ENCODE measurements at regions not wholly inside any gene's neighbourhood (a gene's known extent, or its start where the extent isn't known, plus 50 kb on each side); places are given as distances from the start of the nearest gene placed in this dataset.

DNA sequence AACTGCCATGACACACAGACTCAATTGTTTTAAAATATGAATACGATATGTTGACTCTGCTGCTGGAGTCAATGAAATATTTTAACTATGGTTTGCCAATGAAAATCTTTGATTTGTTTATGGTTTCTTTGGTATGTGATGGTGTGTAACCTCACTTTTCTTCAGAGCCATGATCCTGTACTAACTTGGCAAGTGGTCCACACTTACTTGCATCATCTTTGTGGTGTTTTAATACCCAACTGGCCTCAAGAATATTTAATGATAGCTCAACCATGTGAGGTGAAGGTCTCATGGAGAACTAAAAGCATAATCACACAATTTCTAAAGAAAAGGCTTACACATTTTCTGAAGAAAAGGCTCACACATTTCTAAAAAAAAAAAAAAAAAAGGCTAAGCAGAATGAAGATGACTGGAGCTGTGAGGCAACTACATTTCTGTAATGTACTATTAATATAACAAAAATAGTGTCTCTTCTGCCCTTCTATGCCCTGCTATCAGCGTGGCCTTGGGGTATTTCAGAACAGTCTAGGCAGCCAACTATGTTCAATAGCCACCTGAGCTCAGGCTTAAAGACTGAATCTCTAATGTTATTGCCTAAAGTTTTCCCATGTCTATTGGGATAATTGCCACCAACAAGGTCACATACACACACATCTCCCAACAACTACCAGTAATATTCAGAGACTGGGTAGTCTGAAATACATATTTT, 395.0 kb downstream of the MLLT3 start:
- peaks cover 0 to 1% of the 10 kb centered on the region in 2 donors for H3K27me3 Mint-ChIP-seq
- H3K9me3 Mint-ChIP-seq = peaks cover 2 to 7% of the 10 kb centered on the region in 2 donors
- no peak overlapping the region for H3K27ac Mint-ChIP-seq
- H3K4me3 Mint-ChIP-seq = no peak overlapping the region
- DNase-seq (no peak), ATAC-seq (replicated peaks) (no peak)
- peaks cover 0 to 2% of the 10 kb centered on the region in 2 donors for H3K4me1 Mint-ChIP-seq
- H3K36me3 Mint-ChIP-seq = no peaks in the 10 kb centered on the region

- Mint-ChIP-seq H3K36me3 (no peaks in the 10 kb centered on the region), H3K27ac (no peak overlapping the region), H3K4me3 (no peak overlapping the region), H3K9me3 (peaks cover 2 to 5% of the 10 kb centered on the region in 2 donors), H3K27me3 (peaks cover 0 to 4% of the 10 kb centered on the region in 2 donors), H3K4me1 (peaks cover 0 to 2% of the 10 kb centered on the region in 2 donors)
- no peak for ATAC-seq (replicated peaks)
- no peak for DNase-seq
These were observed 396.0 kb downstream of the MLLT3 start for GRCh38 chr9:20226345-20226744.

- Mint-ChIP-seq H3K4me1 (peaks cover 0 to 2% of the 10 kb centered on the region in 2 donors), H3K4me3 (no peak overlapping the region), H3K27me3 (peaks cover 0 to 4% of the 10 kb centered on the region in 2 donors), H3K36me3 (no peaks in the 10 kb centered on the region), H3K27ac (no peak overlapping the region), H3K9me3 (no peaks in the 10 kb centered on the region)
- DNase-seq = no peak
- ATAC-seq (replicated peaks) = no peak
These were observed 396.5 kb downstream of the MLLT3 start for GRCh38 chr9:20225826-20226225.

- H3K27ac Mint-ChIP-seq = no peak overlapping the region
These were observed 397.5 kb downstream of the MLLT3 start for GRCh38 chr9:20224756-20225155.

GRCh38 chr9:20220286-20220685, 402.0 kb downstream of the MLLT3 start:
- Mint-ChIP-seq H3K36me3 (no peaks in the 10 kb centered on the region), H3K27me3 (peaks cover 0 to 4% of the 10 kb centered on the region in 2 donors), H3K4me3 (no peak overlapping the region), H3K9me3 (no peaks in the 10 kb centered on the region), H3K4me1 (no peaks in the 10 kb centered on the region), H3K27ac (no peak overlapping the region)
- no peak for DNase-seq
- no peak for ATAC-seq (replicated peaks)

More at GRCh38 chr9:20224756-20225155, 397.5 kb downstream of the MLLT3 start:
- no peak for DNase-seq
- Mint-ChIP-seq H3K36me3 (no peaks in the 10 kb centered on the region), H3K9me3 (no peaks in the 10 kb centered on the region), H3K4me3 (no peak overlapping the region), H3K4me1 (peaks cover 0 to 2% of the 10 kb centered on the region in 2 donors), H3K27me3 (peaks cover 0 to 4% of the 10 kb centered on the region in 2 donors)
- ATAC-seq (replicated peaks) = no peak

DNA sequence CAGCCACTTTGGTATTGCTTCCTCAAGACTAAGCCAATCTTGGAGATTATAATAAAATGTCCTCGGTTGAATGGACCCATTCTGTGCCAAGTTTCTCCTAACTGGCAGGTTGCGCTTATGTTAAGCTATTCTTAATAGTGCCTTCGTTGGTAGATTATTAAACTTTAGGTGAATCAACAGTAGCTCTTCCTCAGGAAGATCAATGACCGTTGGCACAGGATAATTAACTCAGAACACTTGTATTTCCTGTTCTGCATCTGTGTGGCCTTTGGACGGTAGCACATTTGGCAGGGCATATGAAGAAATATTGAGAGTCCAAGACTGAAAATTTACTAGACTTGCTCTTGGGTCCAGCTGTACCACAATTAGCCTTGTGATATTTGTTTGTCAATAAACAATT, 402.9 kb downstream of the MLLT3 start:
- Mint-ChIP-seq H3K4me1 (no peaks in the 10 kb centered on the region), H3K27ac (no peak overlapping the region), H3K4me3 (no peak overlapping the region), H3K36me3 (no peaks in the 10 kb centered on the region), H3K9me3 (no peaks in the 10 kb centered on the region), H3K27me3 (peaks cover 0 to 4% of the 10 kb centered on the region in 2 donors)
- DNase-seq (no peak), ATAC-seq (replicated peaks) (no peak)

DNA sequence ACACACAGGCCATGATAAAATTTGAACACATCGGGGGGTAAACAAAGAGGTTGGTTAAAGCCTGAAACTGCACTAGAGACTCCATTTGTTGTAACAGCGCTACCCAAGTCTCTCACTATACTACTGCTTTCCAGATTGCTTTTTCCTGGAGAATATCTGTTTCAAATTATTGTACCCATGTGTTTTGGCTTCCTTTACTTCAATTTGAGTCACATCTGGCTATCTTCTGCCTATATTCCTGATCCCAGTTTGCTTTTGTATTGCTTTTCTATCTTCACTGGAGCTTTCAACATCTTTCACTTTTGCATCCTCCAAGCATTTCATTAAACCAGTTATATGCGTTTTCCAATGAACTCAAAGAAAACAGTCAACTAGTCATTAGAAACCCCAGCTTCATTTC, 404.7 kb downstream of the MLLT3 start:
- no peak overlapping the region for H3K27ac Mint-ChIP-seq
- no peak for ATAC-seq (replicated peaks)

GRCh38 chr9:20216438-20216837, 405.9 kb downstream of the MLLT3 start:
- Mint-ChIP-seq H3K4me3 (no peak overlapping the region), H3K27ac (no peak overlapping the region), H3K4me1 (no peaks in the 10 kb centered on the region), H3K27me3 (no peaks in the 10 kb centered on the region), H3K9me3 (no peaks in the 10 kb centered on the region), H3K36me3 (no peaks in the 10 kb centered on the region)
- ATAC-seq (replicated peaks) (no peak), DNase-seq (no peak)

More for the DNA sequence above, 404.7 kb downstream of the MLLT3 start:
- no peaks in the 10 kb centered on the region for H3K4me1 Mint-ChIP-seq
- no peaks in the 10 kb centered on the region for H3K36me3 Mint-ChIP-seq
- no peaks in the 10 kb centered on the region for H3K9me3 Mint-ChIP-seq
- H3K4me3 Mint-ChIP-seq = no peak overlapping the region
- no peak for DNase-seq
- H3K27me3 Mint-ChIP-seq = peaks cover 0 to 4% of the 10 kb centered on the region in 2 donors

GRCh38 chr9:20215552-20215951, 406.7 kb downstream of the MLLT3 start:
- no peak overlapping the region for H3K27ac Mint-ChIP-seq
- ATAC-seq (replicated peaks) = no peak
- no peak overlapping the region for H3K4me3 Mint-ChIP-seq
- no peaks in the 10 kb centered on the region for H3K36me3 Mint-ChIP-seq
- DNase-seq = no peak
- H3K4me1 Mint-ChIP-seq = no peaks in the 10 kb centered on the region
- no peaks in the 10 kb centered on the region for H3K27me3 Mint-ChIP-seq
- H3K9me3 Mint-ChIP-seq = no peaks in the 10 kb centered on the region

DNA sequence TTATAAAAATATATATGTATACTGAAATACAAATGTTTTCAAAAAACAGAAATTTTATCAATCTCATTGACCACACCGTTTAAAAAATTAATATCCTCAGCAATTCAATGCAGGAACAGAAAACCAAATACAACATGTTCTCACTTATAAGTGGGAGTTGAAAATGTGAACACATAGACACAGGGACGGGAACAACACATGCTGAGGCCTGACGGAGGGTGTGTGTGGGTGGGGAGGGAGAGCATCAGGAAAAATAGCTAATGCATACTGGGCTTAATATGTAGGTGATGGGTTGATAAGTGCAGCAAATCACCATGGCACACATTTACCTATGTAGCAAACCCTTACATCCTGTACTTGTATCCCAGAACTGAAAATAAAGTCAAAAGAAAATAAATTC, 409.5 kb downstream of the MLLT3 start:
- Mint-ChIP-seq H3K4me1 (peaks cover 4 to 6% of the 10 kb centered on the region in 2 donors), H3K9me3 (no peaks in the 10 kb centered on the region), H3K27ac (no peak overlapping the region), H3K4me3 (no peak overlapping the region), H3K36me3 (no peaks in the 10 kb centered on the region), H3K27me3 (peaks cover 6 to 8% of the 10 kb centered on the region in 2 donors)
- ATAC-seq (replicated peaks) (no peak), DNase-seq (no peak)

GRCh38 chr9:20209391-20210340, 412.6 kb downstream of the MLLT3 start:
- Mint-ChIP-seq H3K4me1 (peaks cover 4 to 6% of the 10 kb centered on the region in 2 donors), H3K4me3 (no peak overlapping the region), H3K27ac (no peak overlapping the region), H3K27me3 (peaks cover 6 to 9% of the 10 kb centered on the region in 2 donors), H3K36me3 (no peaks in the 10 kb centered on the region), H3K9me3 (no peaks in the 10 kb centered on the region)
- ATAC-seq (replicated peaks) (peak; percentile 63), DNase-seq (no peak)

- DNase-seq (no peak), ATAC-seq (replicated peaks) (peak; percentile 10 to 23)
- Mint-ChIP-seq H3K9me3 (no peaks in the 10 kb centered on the region), H3K27me3 (peaks cover 6 to 9% of the 10 kb centered on the region in 2 donors), H3K36me3 (no peaks in the 10 kb centered on the region), H3K4me3 (no peak overlapping the region), H3K4me1 (peaks cover 4 to 6% of the 10 kb centered on the region in 2 donors), H3K27ac (no peak overlapping the region)
These were observed 413.3 kb downstream of the MLLT3 start for GRCh38 chr9:20208961-20209371.

DNA sequence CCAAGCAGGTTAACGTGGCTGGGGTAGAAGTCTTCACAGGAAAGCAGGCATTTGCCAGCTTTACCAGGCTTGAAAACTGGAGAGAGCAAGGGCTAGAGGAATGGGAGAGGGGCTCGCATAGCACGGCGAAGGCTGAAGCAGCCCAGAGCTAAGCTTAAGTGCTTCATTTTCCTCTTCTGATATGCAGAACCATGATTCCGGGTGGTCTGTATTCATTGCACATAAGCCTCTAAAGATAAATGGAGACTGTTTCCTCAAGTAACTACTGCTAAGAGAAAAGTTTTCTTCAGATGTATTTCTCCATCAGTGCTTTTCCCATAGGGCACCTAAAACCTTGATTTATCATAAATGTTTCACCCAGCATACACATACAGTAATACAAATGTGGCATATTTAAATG, 414.1 kb downstream of the MLLT3 start:
- H3K4me3 Mint-ChIP-seq = no peak overlapping the region
- no peak for ATAC-seq (replicated peaks)
- no peak for DNase-seq
- H3K27me3 Mint-ChIP-seq = peaks cover 9 to 11% of the 10 kb centered on the region in 2 donors
- H3K9me3 Mint-ChIP-seq = no peaks in the 10 kb centered on the region
- no peaks in the 10 kb centered on the region for H3K36me3 Mint-ChIP-seq
- H3K27ac Mint-ChIP-seq = no peak overlapping the region
- H3K4me1 Mint-ChIP-seq = peaks cover 4 to 6% of the 10 kb centered on the region in 2 donors

GRCh38 chr9:20207176-20207575, 415.1 kb downstream of the MLLT3 start:
- Mint-ChIP-seq H3K27me3 (peaks cover 9 to 12% of the 10 kb centered on the region in 2 donors), H3K9me3 (no peaks in the 10 kb centered on the region), H3K27ac (no peak overlapping the region), H3K4me3 (no peak overlapping the region), H3K4me1 (peaks cover 4 to 6% of the 10 kb centered on the region in 2 donors), H3K36me3 (no peaks in the 10 kb centered on the region)
- ATAC-seq (replicated peaks) = no peak
- no peak for DNase-seq
